ENCODE measurements at regions not wholly inside any gene's neighbourhood (a gene's known extent, or its start where the extent isn't known, plus 50 kb on each side); places are given as distances from the start of the nearest gene placed in this dataset.

GRCh38 chr9:115213818-115214334 is 95.9 kb upstream of the TNC start:
- no peak for TF ChIP-seq CTCF (conservative IDR thresholded peaks at IDR 0.05 in 1 of 2, IDR thresholded peaks at IDR 0.05 in 1 of 2; ENCODE audit: extremely low read depth in 1 of 2, insufficient read depth in 1 of 2, low read depth in 1 of 2, low read length in 2 of 2)
- TF ChIP-seq EZH2 (IDR thresholded peaks at IDR 0.05; ENCODE audit: borderline replicate concordance, low read length), result no peak

Data from mammary epithelial cell (primary cell).